OCI-LY1 (cell line): ENCODE measurements at regions not wholly inside any gene's neighbourhood (a gene's known extent, or its start where the extent isn't known, plus 50 kb on each side); places are given as distances from the start of the nearest gene placed in this dataset.

ENCODE experiments used
- H2AFZ ChIP-seq: fragments of 200-600 bp; sonication (generic), shearing (Covaris generic); 2 replicates; pipeline ENCODE4 v1.6.0; 2014; ENCODE audit warnings: antibody characterized with exemption, mild to moderate bottlenecking, low read length
- H3F3A ChIP-seq: fragments of 200-600 bp; sonication (generic), shearing (Covaris generic); 2 replicates; pipeline ENCODE4 v1.6.0; 2014; ENCODE audit warnings: mild to moderate bottlenecking, antibody characterized with exemption, low read length, moderate library complexity; ENCODE audit not compliant: insufficient read depth
- H3K27ac ChIP-seq: fragments of 200-600 bp; sonication (generic); 2 replicates; pipeline ENCODE4 v1.5.1; 2014; ENCODE audit warnings: low read length, mixed run types, mild to moderate bottlenecking, low read depth; ENCODE audit not compliant: poor library complexity, severe bottlenecking
- H3K27me3 ChIP-seq: fragments of 200-600 bp; sonication (generic); 2 replicates; pipeline ENCODE4 v1.6.0; 2014; ENCODE audit warnings: antibody characterized with exemption, mild to moderate bottlenecking, low read length, moderate library complexity; ENCODE audit not compliant: insufficient read depth
- H3K36me3 ChIP-seq: fragments of 200-600 bp; sonication (generic); 2 replicates; pipeline ENCODE4 v1.6.1; 2014; ENCODE audit warnings: mild to moderate bottlenecking, antibody characterized with exemption, low read length, moderate library complexity, mixed read lengths; ENCODE audit not compliant: insufficient read depth
- H3K4me1 ChIP-seq: fragments of 200-600 bp; sonication (generic); 2 replicates; pipeline ENCODE4 v1.5.1; 2014; ENCODE audit warnings: mild to moderate bottlenecking, low read length, moderate library complexity; ENCODE audit not compliant: insufficient read depth, severe bottlenecking
- H3K4me2 ChIP-seq: fragments of 200-600 bp; sonication (generic), shearing (Covaris generic); 2 replicates; pipeline ENCODE4 v1.6.1; 2014; ENCODE audit warnings: low read length
- H3K4me3 ChIP-seq: fragments of 200-600 bp; sonication (generic); 2 replicates; pipeline ENCODE4 v1.5.1; 2014; ENCODE audit warnings: low read length, low read depth, mild to moderate bottlenecking, mixed read lengths; ENCODE audit not compliant: poor library complexity, severe bottlenecking
- H3K79me2 ChIP-seq: fragments of 200-600 bp; shearing (Covaris generic); 2 replicates; pipeline ENCODE4 v1.6.1; 2016; ENCODE audit warnings: mixed run types, low read length, mixed read lengths; ENCODE audit not compliant: insufficient read depth
- H3K9ac ChIP-seq: fragments of 200-600 bp; sonication (generic), shearing (Covaris generic); 2 replicates; pipeline ENCODE4 v1.6.1; 2014; ENCODE audit warnings: mild to moderate bottlenecking, low read length, mixed read lengths
- H3K9me2 ChIP-seq: fragments of 200-600 bp; sonication (generic), shearing (Covaris generic); 2 replicates; pipeline ENCODE4 v1.6.1; 2014; ENCODE audit warnings: low read depth, mild to moderate bottlenecking, low read length, mixed read lengths
- H3K9me3 ChIP-seq: fragments of 200-600 bp; shearing (Covaris generic); 2 replicates; pipeline ENCODE4 v1.6.1; 2014; ENCODE audit warnings: low read length, mixed read lengths
- H4K20me1 ChIP-seq: fragments of 200-600 bp; sonication (generic), shearing (Covaris generic); 2 replicates; pipeline ENCODE4 v1.6.0; 2016; ENCODE audit warnings: mild to moderate bottlenecking, low read length; ENCODE audit not compliant: insufficient read depth
- CTCF ChIP-seq: fragments of 200-600 bp; sonication (generic), shearing (Covaris generic); IDR thresholded peaks from 2 replicates; pipeline ENCODE4 v1.5.1; 2017; ENCODE audit warnings: mild to moderate bottlenecking, antibody characterized with exemption, low read length, moderate library complexity, mixed read lengths
- EZH2 ChIP-seq: fragments of 200-600 bp; sonication (generic), shearing (Covaris generic); IDR thresholded peaks from 2 replicates; pipeline ENCODE4 v1.8.0; 2017; ENCODE audit warnings: borderline replicate concordance, mixed run types, mild to moderate bottlenecking, antibody characterized with exemption, low read length, moderate library complexity, mixed read lengths

- no peaks in the 10 kb centered on the region for H3K9me2 ChIP-seq
- H2AFZ ChIP-seq: no peak overlapping the region
- H3K27ac ChIP-seq: no peak overlapping the region
- H3K79me2 ChIP-seq: no peaks in the 10 kb centered on the region
- H3K36me3 ChIP-seq: no peaks in the 10 kb centered on the region
- no peak overlapping the region for H3K4me2 ChIP-seq
- no peaks in the 10 kb centered on the region for H3K4me1 ChIP-seq
- no peak overlapping the region for H3K9ac ChIP-seq
- no peaks in the 10 kb centered on the region for H3F3A ChIP-seq
- H3K4me3 ChIP-seq: no peak overlapping the region
- no peaks in the 10 kb centered on the region for H4K20me1 ChIP-seq
- no peaks in the 10 kb centered on the region for H3K9me3 ChIP-seq
- TF ChIP-seq CTCF: no peak
- TF ChIP-seq EZH2: no peak
- no peaks in the 10 kb centered on the region for H3K27me3 ChIP-seq
Measured at GRCh38 chr2:147428120-147428747, 416.6 kb upstream of the ACVR2A start.

- no peaks in the 10 kb centered on the region for H4K20me1 ChIP-seq
- TF ChIP-seq CTCF (no peak), EZH2 (no peak)
- no peaks in the 10 kb centered on the region for H3K36me3 ChIP-seq
- H3K9me2 ChIP-seq: no peaks in the 10 kb centered on the region
- no peaks in the 10 kb centered on the region for H3K27me3 ChIP-seq
- H3K4me1 ChIP-seq: no peaks in the 10 kb centered on the region
- no peak overlapping the region for H2AFZ ChIP-seq
- H3K9ac ChIP-seq: no peak overlapping the region
- no peaks in the 10 kb centered on the region for H3K9me3 ChIP-seq
- no peak overlapping the region for H3K27ac ChIP-seq
- H3K4me3 ChIP-seq: no peak overlapping the region
- H3K4me2 ChIP-seq: no peak overlapping the region
- no peaks in the 10 kb centered on the region for H3F3A ChIP-seq
- no peaks in the 10 kb centered on the region for H3K79me2 ChIP-seq
Measured at GRCh38 chr2:147425437-147426029, 419.3 kb upstream of the ACVR2A start.

GRCh38 chr2:147424766-147425165 is 420.1 kb upstream of the ACVR2A start:
- no peaks in the 10 kb centered on the region for H3K27me3 ChIP-seq

More at GRCh38 chr2:147424766-147425165, 420.1 kb upstream of the ACVR2A start:
- Histone ChIP-seq H3K4me1 (no peaks in the 10 kb centered on the region), H3F3A (no peaks in the 10 kb centered on the region), H4K20me1 (no peaks in the 10 kb centered on the region), H3K4me3 (no peak overlapping the region), H3K9me3 (no peaks in the 10 kb centered on the region), H3K9ac (no peak overlapping the region), H3K36me3 (no peaks in the 10 kb centered on the region), H3K9me2 (no peaks in the 10 kb centered on the region), H3K79me2 (no peaks in the 10 kb centered on the region), H3K27ac (no peak overlapping the region), H3K4me2 (no peak overlapping the region), H2AFZ (no peak overlapping the region)
- TF ChIP-seq CTCF (no peak), EZH2 (no peak)
